GM12878 (cell line): ENCODE measurements at regions not wholly inside any gene's neighbourhood (a gene's known extent, or its start where the extent isn't known, plus 50 kb on each side); places are given as distances from the start of the nearest gene placed in this dataset.

ENCODE experiments used
- ATAC-seq: fragments of 200-7000 bp; cut with Tn5 transposase; 3 replicates; pipeline ENCODE4 v1.9.1; 2020; ENCODE audit warnings: mild to moderate bottlenecking, moderate library complexity
- BruUV-seq: library from RNA; stranded (reverse); fragments of 400-500 nt; replicated peaks from 2 replicates; lab custom pipeline; 2021; lab: Mats Ljungman, UMichigan
- CTCF ChIA-PET: fragments of 300-600 bp; sonication (Branson Sonifier 250); formaldehyde crosslinking; extraction: SDS; loops from one replicate; lab custom pipeline; 2021; ENCODE audit warnings: inconsistent platforms; lab: Yijun Ruan, JAX
- POLR2A ChIA-PET: fragments of 350-600 bp; formaldehyde crosslinking; extraction: SDS; loops from one replicate; lab custom pipeline; 2021; ENCODE audit warnings: inconsistent platforms; lab: Charles Lee
- RAD21 ChIA-PET: fragments of 300-600 bp; sonication (Branson Sonifier 250); formaldehyde crosslinking; loops from one replicate; lab custom pipeline; 2023; ENCODE audit warnings: antibody characterized with exemption; ENCODE audit not compliant: unreplicated experiment; lab: Charles Lee
- SMC1A ChIA-PET: fragments of 300-600 bp; sonication (Branson Sonifier 250); formaldehyde crosslinking; loops from one replicate; lab custom pipeline; 2023; ENCODE audit not compliant: unreplicated experiment, uncharacterized antibody; lab: Charles Lee
- DNase-seq: peaks from one replicate; pipeline ENCODE4 v3.0.0-alpha.2; 2011; ENCODE audit warnings: low read depth, low spot score
- FAIRE-seq: peaks from 3 replicates; lab custom pipeline; 2011; peaks lifted over from hg19 to GRCh38; lab: Jason Lieb, UNC
- H2AFZ ChIP-seq: 2 replicates; pipeline ENCODE4 v1.6.0; 2011; ENCODE audit warnings: low read depth, low read length, control low read depth; ENCODE audit not compliant: control insufficient read depth
- H3K27ac ChIP-seq: 2 replicates; pipeline ENCODE4 v1.5.1; 2011; ENCODE audit warnings: control low read depth; ENCODE audit not compliant: control insufficient read depth, insufficient read depth
- H3K27me3 ChIP-seq, 2 experiments: replicated peaks in 1 of 2; 2 replicates each; pipeline versions ENCODE4 v1.6.0 to v1.6.1; 2011; ENCODE audit warnings: low read length in 1 of 2; ENCODE audit not compliant: control insufficient read depth in 2 of 2, insufficient read depth in 2 of 2
- H3K36me3 ChIP-seq, 2 experiments: 2 replicates each; pipeline ENCODE4 v1.5.1; 2011; ENCODE audit warnings: low read length in 1 of 2; ENCODE audit not compliant: control insufficient read depth in 2 of 2, insufficient read depth in 2 of 2
- H3K4me1 ChIP-seq: 2 replicates; pipeline ENCODE4 v1.6.1; 2011; ENCODE audit warnings: mild to moderate bottlenecking, low read length, moderate library complexity, mixed read lengths; ENCODE audit not compliant: control insufficient read depth, insufficient read depth
- H3K4me2 ChIP-seq: 2 replicates; pipeline ENCODE4 v1.6.0; 2011; ENCODE audit warnings: control low read depth; ENCODE audit not compliant: control insufficient read depth, insufficient read depth
- H3K4me3 ChIP-seq: fragments of 200-600 bp; sonication (generic); 2 replicates; pipeline ENCODE4 v1.5.1; 2016
- H3K79me2 ChIP-seq: 2 replicates; pipeline ENCODE4 v1.6.0; 2011; ENCODE audit warnings: low read length; ENCODE audit not compliant: control insufficient read depth, insufficient read depth
- H3K9ac ChIP-seq: 2 replicates; pipeline ENCODE4 v1.8.0; 2011; ENCODE audit warnings: low read length, control low read depth, mixed read lengths; ENCODE audit not compliant: control insufficient read depth, insufficient read depth
- H3K9me3 ChIP-seq: replicated peaks from 3 replicates; pipeline ENCODE4 v1.5.1; 2011; ENCODE audit warnings: mild to moderate bottlenecking, low read length; ENCODE audit not compliant: control insufficient read depth, insufficient read depth
- H4K20me1 ChIP-seq: 2 replicates; pipeline ENCODE4 v1.6.0; 2011; ENCODE audit not compliant: control insufficient read depth, insufficient read depth
- BACH1 ChIP-seq: fragments of 450-650 bp; IDR thresholded peaks from 2 replicates; pipeline ENCODE4 v1.6.1; 2017; ENCODE audit warnings: mild to moderate bottlenecking, borderline replicate concordance
- CBX5 ChIP-seq: sonication (generic); IDR thresholded peaks from 2 replicates; pipeline ENCODE4 v1.6.1; 2016; ENCODE audit warnings: low read depth, moderate library complexity, mild to moderate bottlenecking, inconsistent platforms
- CEBPZ ChIP-seq: fragments of 150-350 bp; IDR thresholded peaks from 2 replicates; pipeline ENCODE4 v1.6.1; 2016; ENCODE audit warnings: low read depth, low read length
- CHD2 ChIP-seq: IDR thresholded peaks from 2 replicates; pipeline ENCODE4 v1.6.1; 2011; ENCODE audit warnings: low read depth, low read length, improper control_type of control experiment, borderline replicate concordance
- EED ChIP-seq: sonication (generic); IDR thresholded peaks from 2 replicates; pipeline ENCODE4 v1.6.1; 2016; ENCODE audit warnings: antibody characterized with exemption, low read depth
- GATAD2B ChIP-seq: fragments of 450-650 bp; conservative IDR thresholded peaks from 2 replicates; pipeline ENCODE4 v1.6.1; 2017; ENCODE audit warnings: low read depth, mild to moderate bottlenecking, moderate library complexity
- IRF4 ChIP-seq: IDR thresholded peaks from 2 replicates; pipeline ENCODE4 v1.6.1; 2011; ENCODE audit warnings: low read depth, low read length
- KDM1A ChIP-seq: fragments of 200-600 bp; sonication (generic); IDR thresholded peaks from 2 replicates; pipeline ENCODE4 v1.6.1; 2016; ENCODE audit warnings: borderline replicate concordance
- NBN ChIP-seq: fragments of 450-650 bp; IDR thresholded peaks from 2 replicates; pipeline ENCODE4 v1.6.1; 2016
- NR2C1 ChIP-seq: fragments of 450-650 bp; IDR thresholded peaks from 2 replicates; pipeline ENCODE4 v1.6.1; 2017; ENCODE audit warnings: antibody characterized with exemption, mild to moderate bottlenecking, moderate library complexity
- RAD21 ChIP-seq: IDR thresholded peaks from 2 replicates; pipeline ENCODE4 v1.6.1; 2011; ENCODE audit warnings: mild to moderate bottlenecking, low read depth, low read length, moderate library complexity; ENCODE audit not compliant: insufficient read depth
- RAD51 ChIP-seq: fragments of 450-650 bp; IDR thresholded peaks from 2 replicates; pipeline ENCODE4 v1.6.1; 2016; ENCODE audit warnings: moderate library complexity, mild to moderate bottlenecking, inconsistent platforms
- REST ChIP-seq: IDR thresholded peaks from 2 replicates; pipeline ENCODE4 v1.6.1; 2012; ENCODE audit warnings: mild to moderate bottlenecking, low read depth, low read length
- RFX5 ChIP-seq: IDR thresholded peaks from 2 replicates; pipeline ENCODE4 v1.6.1; 2011; ENCODE audit warnings: low read depth, low read length, improper control_type of control experiment
- SMARCA5 ChIP-seq: fragments of 450-650 bp; IDR thresholded peaks from 2 replicates; pipeline ENCODE4 v1.6.1; 2017; ENCODE audit warnings: mild to moderate bottlenecking
- SPI1 ChIP-seq: IDR thresholded peaks from 2 replicates; pipeline ENCODE4 v1.6.1; 2011; ENCODE audit warnings: low read depth, mild to moderate bottlenecking, low read length, moderate library complexity, borderline replicate concordance; ENCODE audit not compliant: insufficient read depth
- TCF3 ChIP-seq: IDR thresholded peaks from 2 replicates; pipeline ENCODE4 v1.6.1; 2012; ENCODE audit warnings: low read depth, mild to moderate bottlenecking, low read length, borderline replicate concordance; ENCODE audit not compliant: insufficient read depth
- WGBS: methylation state at CpG from one replicate; pipeline ENCODE4 v1.1.6; 2016; ENCODE audit warnings: low lambda C conversion rate; ENCODE audit not compliant: insufficient replicate concordance, insufficient coverage; ENCODE audit errors: missing lambda C conversion rate; 5-methylcytosine and 5-hydroxymethylcytosine counted together
- in situ Hi-C: fragments of 300-500 bp; cut with MboI; formaldehyde crosslinking; loops from 9 replicates; pipeline ENCODE4 v1.14.3; 2018; ENCODE audit warnings: mixed read lengths
- intact Hi-C: fragments of 100-400 bp; cut with micrococcal nuclease; formaldehyde crosslinking; loops from one replicate; pipeline ENCODE4 v1.14.2; 2022; ENCODE audit not compliant: unreplicated experiment

- TF ChIP-seq RAD21, result no peak
- TF ChIP-seq SPI1, result no peak
- TF ChIP-seq RFX5, result no peak
- TF ChIP-seq NR2C1, result no peak
These were observed 155.1 kb upstream of the SOX6 start (continued) for GRCh38 chr11:16511116-16512114.

GRCh38 chr11:16505481-16505880 is 149.1 kb upstream of the SOX6 start:
- ChIA-PET RAD21 (no interaction called here), SMC1A (no interaction called here), POLR2A (no interaction called here), CTCF (interaction anchor here (1.5 kb wide), 1 partner anchor 108 kb away, joined by 4 read pairs; no protein-coding TSS in a partner anchor)
- Histone ChIP-seq H3K9me3 (no peaks in the 10 kb centered on the region), H3K27me3 (no peaks in the 10 kb centered on the region), H3K4me2 (no peak overlapping the region), H2AFZ (no peak overlapping the region), H3K4me1 (no peaks in the 10 kb centered on the region), H4K20me1 (no peaks in the 10 kb centered on the region), H3K9ac (no peak overlapping the region), H3K36me3 (no peaks in the 10 kb centered on the region), H3K79me2 (no peaks in the 10 kb centered on the region), H3K27ac (no peak overlapping the region), H3K4me3 (no peak overlapping the region)
- DNase-seq (no peak), ATAC-seq (no peak), FAIRE-seq (no peak)
- in situ Hi-C loops, result no loop called here
- 0% methylated on average over 1 of the region's 1 CpG for WGBS
- BruUV-seq, result no TSS peak
- intact Hi-C loops, result no loop called here
- TF ChIP-seq REST (no peak), SMARCA5 (no peak), CBX5 (no peak), CHD2 (no peak), GATAD2B (no peak), BACH1 (no peak), IRF4 (no peak), CEBPZ (no peak), KDM1A (no peak), EED (no peak), NBN (no peak), TCF3 (no peak), RAD51 (no peak)
